Liver (tissue), 3 donors: ENCODE measurements at regions not wholly inside any gene's neighbourhood (a gene's known extent, or its start where the extent isn't known, plus 50 kb on each side); places are given as distances from the start of the nearest gene placed in this dataset.

Experiments
- CTCF ChIP-seq: fragments of 150-350 bp; IDR thresholded peaks from 2 replicates; pipeline ENCODE4 v1.5.1; 2017; ENCODE audit warnings: improper control_type of control experiment, low read depth, low read length; ENCODE audit not compliant: missing input control
- EGR1 ChIP-seq, 2 donors: IDR thresholded peaks; 2 replicates each; pipeline ENCODE4 v1.6.1; 2016 to 2018; ENCODE audit warnings: antibody characterized with exemption in 2 of 2, low read depth in 2 of 2
- SP1 ChIP-seq: IDR thresholded peaks from 2 replicates; pipeline ENCODE4 v1.6.1; 2018; ENCODE audit warnings: antibody characterized with exemption, mild to moderate bottlenecking
- ZBTB33 ChIP-seq: IDR thresholded peaks from 2 replicates; pipeline ENCODE4 v1.6.1; 2016; ENCODE audit warnings: antibody characterized with exemption
- donor health status: healthy.
- donor health status: healthy.

DNA sequence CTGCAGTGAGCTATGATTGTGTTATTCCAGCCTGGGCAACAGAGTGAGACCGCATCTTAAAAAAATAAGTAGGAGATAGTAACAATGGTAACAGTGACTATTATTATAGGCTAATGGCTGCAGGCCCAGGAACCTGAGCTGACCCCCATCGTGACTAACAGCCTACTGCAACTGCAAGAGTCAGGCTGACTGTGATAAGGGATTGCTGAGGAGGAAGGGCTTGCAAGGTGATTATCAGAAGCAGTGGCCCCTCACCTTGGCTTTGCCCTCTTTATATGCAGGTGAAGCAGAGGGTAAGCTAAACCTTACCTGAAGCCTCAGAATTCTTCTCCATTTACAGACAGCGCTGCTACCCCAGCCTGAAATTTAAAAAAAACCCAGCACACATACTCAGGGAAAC, 83.9 kb upstream of the SDK1 start:
- TF ChIP-seq CTCF, result no peak
- TF ChIP-seq EGR1 (IDR thresholded peaks at IDR 0.05; ENCODE audit: low read depth in 2 of 2), result no peak
- no peak for TF ChIP-seq ZBTB33
- no peak for TF ChIP-seq SP1
